HepG2 (cell line): ENCODE measurements at regions not wholly inside any gene's neighbourhood (a gene's known extent, or its start where the extent isn't known, plus 50 kb on each side); places are given as distances from the start of the nearest gene placed in this dataset.

Experiments used
- ATAC-seq: fragments of 200-7000 bp; cut with Tn5 transposase; 3 replicates; pipeline ENCODE4 v1.9.1; 2020; ENCODE audit warnings: mild to moderate bottlenecking, moderate library complexity
- BruUV-seq: library from RNA; stranded (reverse); fragments of 400-500 nt; replicated peaks from 2 replicates; lab custom pipeline; 2021; lab: Mats Ljungman, UMichigan
- CTCF ChIA-PET: fragments of 300-600 bp; formaldehyde crosslinking; extraction: SDS; loops from one replicate; lab custom pipeline; 2021; ENCODE audit warnings: low total read pairs, inconsistent platforms, low intra/inter-chr PET ratio; lab: Yijun Ruan, JAX
- POLR2A ChIA-PET: fragments of 350-600 bp; sonication (Branson Sonifier 250); formaldehyde crosslinking; loops from one replicate; lab custom pipeline; 2020; ENCODE audit warnings: antibody characterized with exemption, inconsistent platforms; lab: Yijun Ruan, JAX
- DNase-seq: peaks from one replicate; pipeline ENCODE4 v3.0.0-alpha.2; 2015; ENCODE audit warnings: low spot score
- FAIRE-seq: peaks from 3 replicates; lab custom pipeline; 2011; peaks lifted over from hg19 to GRCh38; lab: Jason Lieb, UNC
- H2AFZ ChIP-seq: one replicate; pipeline ENCODE4 v1.6.1; 2011; ENCODE audit warnings: low read length, inconsistent platforms
- H3K27ac ChIP-seq: fragments of 300-600 bp; 3 replicates; pipeline ENCODE4 v1.8.0; 2011; ENCODE audit warnings: mixed run types, mild to moderate bottlenecking, mixed read lengths, low read length, inconsistent platforms; ENCODE audit not compliant: insufficient read depth; ENCODE audit errors: extremely low read length
- H3K27me3 ChIP-seq, 2 experiments: fragments of 200-600 bp in 1 of 2; 2 replicates in 1 of 2; 3 replicates in 1 of 2; pipeline versions ENCODE4 v1.6.0 to v1.8.0; 2011; ENCODE audit warnings: low read length in 2 of 2, mild to moderate bottlenecking in 2 of 2, moderate library complexity in 2 of 2, inconsistent platforms in 1 of 2; ENCODE audit not compliant: insufficient read depth in 2 of 2, control insufficient read depth in 1 of 2
- H3K36me3 ChIP-seq, 2 experiments: fragments of 200-600 bp in 1 of 2; replicated peaks in 1 of 2; 2 replicates in 1 of 2; 3 replicates in 1 of 2; pipeline versions ENCODE4 v1.5.1 to v1.8.0; 2011; ENCODE audit warnings: low read length in 2 of 2, inconsistent platforms in 1 of 2; ENCODE audit not compliant: insufficient read depth in 2 of 2, control insufficient read depth in 1 of 2
- H3K4me1 ChIP-seq: 2 replicates; pipeline ENCODE4 v1.5.1; 2012; ENCODE audit warnings: low read length, inconsistent platforms; ENCODE audit not compliant: insufficient read depth
- H3K4me2 ChIP-seq: 2 replicates; pipeline ENCODE4 v1.6.0; 2011; ENCODE audit warnings: low read depth, low read length, inconsistent platforms
- H3K4me3 ChIP-seq, 3 experiments: fragments of 200-600 bp in 1 of 3; sonication (generic), shearing (Covaris generic) in 1 of 3; replicated peaks in 1 of 3; 2 replicates each; pipeline ENCODE4 v1.5.1; 2011 to 2016; ENCODE audit warnings: low read length in 3 of 3, inconsistent platforms in 2 of 3, low read depth in 2 of 3, mild to moderate bottlenecking in 2 of 3, control low read depth in 1 of 3, mixed read lengths in 1 of 3; ENCODE audit not compliant: insufficient read depth in 1 of 3
- H3K79me2 ChIP-seq: one replicate; pipeline ENCODE4 v1.6.1; 2011; ENCODE audit warnings: low read length, inconsistent platforms; ENCODE audit not compliant: insufficient read depth
- H3K9ac ChIP-seq: 2 replicates; pipeline ENCODE4 v1.6.0; 2011; ENCODE audit warnings: mild to moderate bottlenecking, low read depth, low read length, inconsistent platforms; ENCODE audit not compliant: insufficient read depth
- H3K9me3 ChIP-seq: 2 replicates; pipeline ENCODE4 v1.5.1; 2012; ENCODE audit warnings: mild to moderate bottlenecking, low read length
- H4K20me1 ChIP-seq: 2 replicates; pipeline ENCODE4 v1.6.0; 2011; ENCODE audit warnings: inconsistent platforms, mild to moderate bottlenecking, low read length, moderate library complexity; ENCODE audit not compliant: insufficient read depth
- AKAP8 ChIP-seq: sonication (generic); formaldehyde crosslinking; IDR thresholded peaks from 2 replicates; pipeline ENCODE4 v1.5.1; 2020; ENCODE audit warnings: mild to moderate bottlenecking, missing genetic modification reagents
- CENPX ChIP-seq: sonication (generic); formaldehyde crosslinking; IDR thresholded peaks from 2 replicates; pipeline ENCODE4 v1.9.0; 2021; ENCODE audit warnings: mild to moderate bottlenecking, missing genetic modification reagents, moderate library complexity
- DR1 ChIP-seq: sonication (generic); formaldehyde crosslinking; IDR thresholded peaks from 2 replicates; pipeline ENCODE4 v1.8.0; 2021; ENCODE audit warnings: mild to moderate bottlenecking, missing genetic modification reagents, inconsistent platforms
- GTF3A ChIP-seq: sonication (generic); formaldehyde crosslinking; conservative IDR thresholded peaks from 2 replicates; pipeline ENCODE4 v1.4.0; 2020; ENCODE audit warnings: mild to moderate bottlenecking, missing genetic modification reagents
- HOMEZ ChIP-seq: IDR thresholded peaks from 2 replicates; pipeline ENCODE4 v1.6.1; 2016; ENCODE audit warnings: low read depth
- LCORL ChIP-seq, 2 experiments: fragments of 450-650 bp in 1 of 2; sonication (generic) in 1 of 2; formaldehyde crosslinking in 1 of 2; IDR thresholded peaks; 2 replicates each; pipeline versions ENCODE4 v1.5.0 to v1.6.1; 2017 to 2020; ENCODE audit warnings: antibody characterized with exemption in 1 of 2, missing genetic modification reagents in 1 of 2
- NFRKB ChIP-seq: fragments of 450-650 bp; IDR thresholded peaks from 2 replicates; pipeline ENCODE4 v1.6.1; 2017
- NR2C2 ChIP-seq: sonication (generic); formaldehyde crosslinking; IDR thresholded peaks from 2 replicates; pipeline ENCODE4 v1.4.0; 2020; ENCODE audit warnings: missing genetic modification reagents, mild to moderate bottlenecking, moderate library complexity, borderline replicate concordance
- PHF8 ChIP-seq: sonication (generic); formaldehyde crosslinking; IDR thresholded peaks from 2 replicates; pipeline ENCODE4 v1.5.0; 2020; ENCODE audit warnings: missing genetic modification reagents
- REST ChIP-seq, 2 experiments: IDR thresholded peaks; 2 replicates each; pipeline ENCODE4 v1.6.1; 2011 to 2012; ENCODE audit warnings: low read length in 2 of 2, borderline replicate concordance in 1 of 2, low read depth in 1 of 2, mild to moderate bottlenecking in 1 of 2, moderate library complexity in 1 of 2
- ZFP1 ChIP-seq: IDR thresholded peaks from 2 replicates; pipeline ENCODE4 v1.6.1; 2016
- ZFX ChIP-seq: sonication (generic); formaldehyde crosslinking; IDR thresholded peaks from 2 replicates; pipeline ENCODE4 v1.4.0; 2020; ENCODE audit warnings: mild to moderate bottlenecking, low read depth, missing genetic modification reagents, moderate library complexity
- ZNF143 ChIP-seq: sonication (generic); formaldehyde crosslinking; IDR thresholded peaks from 2 replicates; pipeline ENCODE4 v1.4.0; 2020; ENCODE audit warnings: missing genetic modification reagents
- ZNF530 ChIP-seq: sonication (generic); formaldehyde crosslinking; IDR thresholded peaks from 2 replicates; pipeline ENCODE4 v1.5.0; 2020; ENCODE audit warnings: low read depth, mild to moderate bottlenecking, missing genetic modification reagents
- ZNF574 ChIP-seq: sonication (generic); formaldehyde crosslinking; IDR thresholded peaks from 2 replicates; pipeline ENCODE4 v1.4.0; 2020; ENCODE audit warnings: missing genetic modification reagents
- ZNF598 ChIP-seq: sonication (generic); formaldehyde crosslinking; IDR thresholded peaks from 2 replicates; pipeline ENCODE4 v1.5.1; 2020; ENCODE audit warnings: mild to moderate bottlenecking, missing genetic modification reagents, borderline replicate concordance
- WGBS: methylation state at CpG from one replicate; pipeline ENCODE4 v1.1.6; 2017; ENCODE audit warnings: low lambda C conversion rate; 5-methylcytosine and 5-hydroxymethylcytosine counted together
- in situ Hi-C: cut with HindIII; loops from 2 replicates; pipeline ENCODE4 v1.10.0; 2017; ENCODE audit warnings: low pct_unique_long_range_greater_than_20kb; ENCODE audit not compliant: extremely low pct_ligation_motif_present
- intact Hi-C: fragments of 100-400 bp; cut with micrococcal nuclease; formaldehyde crosslinking; loops from one replicate; pipeline ENCODE4 v1.10.0; 2022; ENCODE audit not compliant: unreplicated experiment

GRCh38 chr21:9760398-9761074 lies 760.8 kb upstream of the TPTE start (continued):
- no peak for TF ChIP-seq ZNF574 (CRISPR knock-in tag)

- ChIA-PET POLR2A (no interaction called here), CTCF (no interaction called here)
- H2AFZ ChIP-seq, result no peak overlapping the region
- ATAC-seq (no peak), FAIRE-seq (no peak), DNase-seq (no peak)
- WGBS, result 4% methylated on average over 3 of the region's 3 CpGs
- H4K20me1 ChIP-seq, result no peaks in the 10 kb centered on the region
- in situ Hi-C loops (no loop called here), intact Hi-C loops (no loop called here)
- H3K4me3 ChIP-seq, result no peak overlapping the region
- no peaks in the 10 kb centered on the region for H3K79me2 ChIP-seq
- no TSS peak for BruUV-seq
- no peak overlapping the region for H3K27ac ChIP-seq
- no peak overlapping the region for H3K9ac ChIP-seq
- peaks cover 92% of the 10 kb centered on the region for H3K9me3 ChIP-seq
- no peaks in the 10 kb centered on the region for H3K36me3 ChIP-seq
- no peaks in the 10 kb centered on the region for H3K27me3 ChIP-seq
- no peak overlapping the region for H3K4me2 ChIP-seq
- no peaks in the 10 kb centered on the region for H3K4me1 ChIP-seq
- TF ChIP-seq AKAP8 (CRISPR knock-in tag) (no peak), HOMEZ (CRISPR knock-in tag) (no peak), ZFP1 (CRISPR knock-in tag) (no peak), ZNF598 (CRISPR knock-in tag) (no peak), LCORL (IDR thresholded peaks at IDR 0.05) (no peak), LCORL (CRISPR knock-in tag; IDR thresholded peaks at IDR 0.05) (no peak), DR1 (CRISPR knock-in tag) (no peak), ZNF143 (CRISPR knock-in tag) (no peak), CENPX (no peak), REST (IDR thresholded peaks at IDR 0.05; ENCODE audit: borderline replicate concordance in 1 of 2, low read depth in 1 of 2, low read length in 2 of 2) (no peak), NFRKB (no peak), ZNF530 (CRISPR knock-in tag) (no peak), ZFX (no peak), GTF3A (CRISPR knock-in tag) (no peak), NR2C2 (no peak), PHF8 (CRISPR knock-in tag) (no peak)
Measured at GRCh38 chr21:9763306-9763705, 758.1 kb upstream of the TPTE start.
